DND-41 (cell line): ENCODE measurements at regions not wholly inside any gene's neighbourhood (a gene's known extent, or its start where the extent isn't known, plus 50 kb on each side); places are given as distances from the start of the nearest gene placed in this dataset.

Source experiments
- CTCF ChIP-seq: IDR thresholded peaks from 2 replicates; pipeline ENCODE4 v1.5.1; 2012; ENCODE audit warnings: borderline replicate concordance, low read length, moderate library complexity, mild to moderate bottlenecking; ENCODE audit not compliant: poor library complexity, severe bottlenecking; ENCODE audit errors: extremely low read depth
- EZH2 ChIP-seq: IDR thresholded peaks from 3 replicates; pipeline ENCODE4 v1.6.1; 2012; ENCODE audit warnings: borderline replicate concordance, low read depth, mild to moderate bottlenecking, moderate library complexity, low read length, inconsistent platforms; ENCODE audit not compliant: severe bottlenecking

GRCh38 chr2:212777020-212777491 lies 238.5 kb upstream of the ERBB4 start:
- TF ChIP-seq EZH2, result no peak
- peak; percentile 78 for TF ChIP-seq CTCF
